Mucosa of descending colon (tissue), 3 donors: ENCODE measurements at regions not wholly inside any gene's neighbourhood (a gene's known extent, or its start where the extent isn't known, plus 50 kb on each side); places are given as distances from the start of the nearest gene placed in this dataset.
A peak's percentile ranks its signal among the peaks of the same experiment; 100 is the strongest.
"Not testable (repeated sequence)": the region's sequence is repeated elsewhere in the genome, so short reads cannot be mapped to it uniquely, and the experiment has no call there.

Experiments
- ATAC-seq: fragments of 200-7000 bp; cut with Tn5 transposase; one replicate; pipeline ENCODE4 v1.9.1; 2020; ENCODE audit warnings: mild to moderate bottlenecking, moderate library complexity
- DNase-seq, 3 donors: peaks; one replicate each; pipeline ENCODE4 v3.0.0-alpha.2; 2020
- H3K36me3 ChIP-seq: fragments of 200-600 bp; one replicate; pipeline ENCODE4 v1.8.0; 2021; ENCODE audit warnings: low read depth, mild to moderate bottlenecking
- H3K4me1 ChIP-seq: fragments of 200-600 bp; one replicate; pipeline ENCODE4 v1.8.0; 2021; ENCODE audit warnings: low read depth, mild to moderate bottlenecking
- H3K4me3 ChIP-seq: fragments of 200-600 bp; one replicate; pipeline ENCODE4 v1.8.0; 2021; ENCODE audit warnings: mild to moderate bottlenecking
- H3K9me3 ChIP-seq: fragments of 200-600 bp; one replicate; pipeline ENCODE4 v1.8.0; 2021; ENCODE audit warnings: mild to moderate bottlenecking
- intact Hi-C, 2 donors: fragments of 100-400 bp; cut with DNase I in 1 of 2; cut with micrococcal nuclease in 1 of 2; formaldehyde crosslinking; loops; one replicate each; pipeline versions ENCODE4 v1.11.0 to v1.11.1; 2022; cut with DNase I, micrococcal nuclease
- TF ChIP-seq, protein P1 (sequence below): fragments of 200-600 bp; IDR thresholded peaks from one replicate; pipeline ENCODE4 v1.8.0; 2022; ENCODE audit warnings: antibody characterized with exemption, mild to moderate bottlenecking
- donor health status: DM: no; HTN: no; CAD: no; lungs with moderate emphysema.
- donor health status: DM: no; HTN: no; CAD: no.
- donor health status: DM: no; HTN: yes; CAD: no.

DNA sequence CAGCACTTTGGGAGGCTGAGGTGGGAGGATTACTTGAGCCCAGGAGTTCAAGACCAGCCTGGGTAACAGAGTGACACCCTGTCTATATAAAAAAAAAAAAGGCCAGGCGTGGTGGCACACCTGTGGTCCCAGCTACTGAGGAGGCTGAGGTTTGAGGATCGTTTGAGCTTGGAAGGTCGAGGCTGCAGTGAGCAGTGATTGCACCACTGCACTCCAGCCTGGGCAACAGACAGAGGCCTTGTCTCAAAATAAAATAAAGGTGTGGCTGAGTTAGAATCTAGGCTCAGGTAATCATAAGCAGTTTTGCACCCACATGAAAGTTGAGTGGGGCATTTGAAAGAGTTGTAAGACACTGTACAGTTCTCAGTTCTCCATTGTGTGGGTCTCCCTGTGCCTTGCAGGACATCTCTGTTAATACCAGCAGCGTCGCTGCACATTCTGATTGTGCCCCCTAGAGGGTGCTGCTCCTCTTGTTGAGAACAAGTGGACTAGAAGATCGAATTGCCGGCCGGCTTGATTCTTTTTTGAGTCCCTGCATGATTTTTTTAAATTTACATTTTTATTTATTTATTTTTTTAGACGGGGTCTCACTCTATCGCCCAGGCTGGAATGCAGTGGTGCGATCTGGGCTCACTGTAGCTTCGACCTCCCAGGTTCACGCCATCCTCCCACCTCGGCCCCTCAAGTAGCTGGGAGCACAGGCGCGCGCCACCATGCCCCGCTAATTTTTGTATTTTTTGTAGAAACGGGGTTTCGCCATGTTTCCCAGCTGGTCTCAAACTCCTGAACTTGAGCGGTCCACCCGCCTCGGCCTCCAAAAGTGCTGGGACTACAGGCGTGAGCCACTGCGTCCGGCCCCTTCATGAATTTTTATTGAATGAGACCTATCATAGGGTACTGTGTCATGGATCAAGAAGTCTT lies 73.6 kb upstream of the RBMX start:
- Histone ChIP-seq H3K9me3 (no peaks in the 10 kb centered on the region), H3K4me3 (no peak overlapping the region), H3K36me3 (no peaks in the 10 kb centered on the region), H3K4me1 (peaks cover 3% of the 10 kb centered on the region)
- TF ChIP-seq, protein P1, sequence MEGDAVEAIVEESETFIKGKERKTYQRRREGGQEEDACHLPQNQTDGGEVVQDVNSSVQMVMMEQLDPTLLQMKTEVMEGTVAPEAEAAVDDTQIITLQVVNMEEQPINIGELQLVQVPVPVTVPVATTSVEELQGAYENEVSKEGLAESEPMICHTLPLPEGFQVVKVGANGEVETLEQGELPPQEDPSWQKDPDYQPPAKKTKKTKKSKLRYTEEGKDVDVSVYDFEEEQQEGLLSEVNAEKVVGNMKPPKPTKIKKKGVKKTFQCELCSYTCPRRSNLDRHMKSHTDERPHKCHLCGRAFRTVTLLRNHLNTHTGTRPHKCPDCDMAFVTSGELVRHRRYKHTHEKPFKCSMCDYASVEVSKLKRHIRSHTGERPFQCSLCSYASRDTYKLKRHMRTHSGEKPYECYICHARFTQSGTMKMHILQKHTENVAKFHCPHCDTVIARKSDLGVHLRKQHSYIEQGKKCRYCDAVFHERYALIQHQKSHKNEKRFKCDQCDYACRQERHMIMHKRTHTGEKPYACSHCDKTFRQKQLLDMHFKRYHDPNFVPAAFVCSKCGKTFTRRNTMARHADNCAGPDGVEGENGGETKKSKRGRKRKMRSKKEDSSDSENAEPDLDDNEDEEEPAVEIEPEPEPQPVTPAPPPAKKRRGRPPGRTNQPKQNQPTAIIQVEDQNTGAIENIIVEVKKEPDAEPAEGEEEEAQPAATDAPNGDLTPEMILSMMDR, result no peak
- ATAC-seq (peak; percentile 82), DNase-seq (peak in 2 of 3 donors; percentile 62 to 80)
- intact Hi-C loops, result no loop called here

DNA sequence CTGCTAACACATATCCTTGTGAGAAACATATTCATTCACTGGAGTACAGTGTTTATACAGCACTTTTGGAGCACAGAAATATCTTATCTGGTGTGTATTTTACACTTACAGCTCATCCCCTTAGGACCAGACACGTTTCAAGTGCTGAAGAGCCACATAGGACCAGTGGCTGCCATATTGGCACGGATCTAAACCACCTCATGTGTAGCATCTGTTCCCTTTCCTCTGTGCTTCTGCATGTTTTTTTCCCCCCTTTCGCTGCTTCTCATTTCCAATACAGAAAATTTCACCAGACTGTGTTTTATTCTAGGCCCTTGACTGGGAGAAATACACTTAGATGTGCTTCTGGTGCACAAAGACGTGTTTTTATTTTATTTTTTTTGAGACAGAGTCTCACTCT lies 69.7 kb upstream of the RBMX start:
- Histone ChIP-seq H3K4me3 (no peak overlapping the region), H3K36me3 (no peaks in the 10 kb centered on the region), H3K4me1 (peaks cover 3% of the 10 kb centered on the region), H3K9me3 (no peaks in the 10 kb centered on the region)
- ATAC-seq (no peak), DNase-seq (no peak)
- intact Hi-C loops, result no loop called here
- TF ChIP-seq, protein P1, result no peak

DNA sequence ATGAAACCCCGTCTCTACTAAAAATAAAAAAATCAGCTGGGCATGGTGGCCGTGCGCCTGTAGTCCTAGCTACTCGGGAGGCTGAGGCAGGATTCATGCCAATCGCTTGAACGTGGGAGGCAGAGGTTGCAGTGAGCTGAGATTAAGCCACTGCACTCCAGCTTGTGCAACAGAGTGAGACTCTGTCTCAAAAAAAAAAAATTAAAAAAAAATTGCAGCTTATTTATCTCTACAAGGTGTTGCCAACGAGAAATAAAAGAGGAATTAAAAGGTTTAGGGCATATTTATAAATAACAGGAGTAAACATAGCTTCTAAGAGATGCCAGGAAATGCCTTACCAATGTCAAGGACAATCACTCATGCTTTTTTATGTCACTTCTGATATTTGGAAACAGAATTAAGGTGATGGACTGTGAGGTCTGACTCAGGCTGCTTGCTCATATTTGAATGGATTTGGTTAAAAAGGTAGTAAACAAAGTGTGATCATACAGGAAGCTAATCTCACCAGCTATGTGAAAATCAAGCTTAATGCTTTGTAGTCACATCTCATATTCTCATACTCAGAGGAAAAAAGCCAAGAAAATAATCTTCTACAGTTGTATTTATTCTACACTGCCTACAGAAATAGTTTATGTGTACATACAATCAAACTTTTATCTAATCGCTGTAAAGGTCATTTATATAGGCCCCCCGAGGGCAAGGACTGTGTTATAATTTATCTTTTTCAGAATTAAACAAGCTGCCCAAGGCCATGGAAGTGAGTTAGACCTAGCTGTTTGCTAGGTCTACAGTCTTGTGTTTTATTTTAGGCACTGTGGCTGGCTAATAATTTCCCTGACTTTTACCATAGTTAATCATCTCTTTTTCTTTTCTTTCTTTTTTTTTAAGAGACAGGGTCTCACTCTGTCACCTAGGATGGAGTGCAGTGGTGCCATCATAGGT lies 61.1 kb upstream of the RBMX start:
- TF ChIP-seq, protein P1, result no peak
- Histone ChIP-seq H3K4me1 (no peaks in the 10 kb centered on the region), H3K36me3 (no peaks in the 10 kb centered on the region), H3K9me3 (no peaks in the 10 kb centered on the region), H3K4me3 (no peak overlapping the region)
- ATAC-seq (no peak), DNase-seq (no peak)
- intact Hi-C loops, result no loop called here

DNA sequence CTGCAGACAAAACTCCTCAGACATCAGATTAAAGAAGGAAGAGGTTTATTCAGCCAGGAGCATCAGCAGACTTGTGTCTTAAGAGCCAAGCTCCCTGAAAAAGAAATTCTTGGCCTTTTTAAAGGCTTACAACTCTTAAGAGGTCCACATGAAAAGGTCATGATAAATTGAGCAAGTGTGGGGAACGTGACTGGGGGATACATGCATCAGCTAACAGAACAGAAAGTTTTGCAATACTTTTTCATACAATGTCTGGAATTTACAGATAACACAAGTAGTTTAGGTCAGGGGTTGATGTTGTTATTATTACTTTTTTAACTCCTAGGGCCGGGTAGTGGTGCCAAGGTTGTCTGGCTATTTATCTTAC lies 55.6 kb upstream of the RBMX start:
- H3K4me3 ChIP-seq, result no peak overlapping the region
- intact Hi-C loops, result no loop called here

DNA sequence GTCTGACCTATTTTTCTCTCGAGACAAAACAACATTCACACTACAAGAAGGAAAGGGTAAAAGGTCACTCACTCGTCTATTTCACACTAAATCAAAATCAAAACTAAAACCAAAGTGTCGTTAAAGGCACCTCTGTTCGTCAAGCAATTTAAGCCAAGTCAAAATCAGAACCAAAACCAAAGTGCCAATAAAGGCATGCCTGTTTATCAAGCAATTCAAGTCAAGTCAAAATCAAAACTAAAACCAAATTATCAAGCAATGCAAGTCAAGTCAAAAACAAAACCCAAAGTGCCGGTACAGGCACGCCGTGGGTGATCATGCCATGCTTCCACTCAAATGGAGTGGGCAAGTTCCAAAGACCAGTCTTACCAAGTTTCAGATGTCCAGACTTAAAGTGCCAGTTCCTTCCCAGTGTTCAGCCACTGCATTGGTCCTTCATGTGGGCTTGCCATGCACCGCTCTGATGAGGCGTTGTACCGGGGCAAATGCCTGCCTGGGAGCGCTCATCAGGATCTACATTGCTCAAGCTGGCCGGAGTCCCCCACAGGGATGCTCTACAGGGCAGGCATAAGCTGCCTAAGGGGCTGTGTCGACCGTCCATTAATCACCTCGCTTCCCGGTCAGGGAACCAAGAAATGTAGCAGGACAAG lies 55.1 kb upstream of the RBMX start:
- H3K4me3 ChIP-seq, intact Hi-C loops: not testable (repeated sequence)

More for the DNA sequence above, 55.6 kb upstream of the RBMX start:
- TF ChIP-seq, protein P1, result no peak
- Histone ChIP-seq H3K4me1 (no peaks in the 10 kb centered on the region), H3K9me3 (no peaks in the 10 kb centered on the region), H3K36me3 (no peaks in the 10 kb centered on the region)
- no peak for DNase-seq
- ATAC-seq, result no peak

DNA sequence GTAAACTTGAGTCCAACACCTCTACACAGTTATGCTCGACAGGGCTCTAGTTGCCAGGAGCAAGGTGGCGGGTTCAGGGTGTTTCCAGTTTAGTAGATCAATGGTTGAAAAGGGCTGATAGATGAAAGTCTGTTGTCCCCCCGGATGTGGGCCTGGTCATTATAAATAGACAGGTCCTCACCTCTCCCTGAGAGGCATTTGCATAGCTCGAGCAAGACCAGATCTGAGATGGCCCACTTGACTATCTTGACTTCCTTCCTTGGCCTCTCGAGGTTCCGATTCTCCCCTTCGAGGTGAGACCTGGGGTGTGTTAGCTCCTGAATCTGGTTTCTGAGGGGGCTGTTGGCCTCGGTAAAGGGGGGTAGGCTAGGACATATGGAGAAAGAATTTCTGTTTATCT lies 54.1 kb upstream of the RBMX start:
- ATAC-seq, H3K36me3 ChIP-seq, H3K9me3 ChIP-seq, H3K4me1 ChIP-seq, H3K4me3 ChIP-seq, intact Hi-C loops, DNase-seq: not testable (repeated sequence)

More for the DNA sequence above, 55.1 kb upstream of the RBMX start:
- DNase-seq, H3K9me3 ChIP-seq, H3K4me1 ChIP-seq, ATAC-seq, H3K36me3 ChIP-seq: not testable (repeated sequence)
